ENCODE measurements at regions not wholly inside any gene's neighbourhood (a gene's known extent, or its start where the extent isn't known, plus 50 kb on each side); places are given as distances from the start of the nearest gene placed in this dataset.

- no peak for TF ChIP-seq CTCF (IDR thresholded peaks at IDR 0.05)
- TF ChIP-seq POLR2A (IDR thresholded peaks at IDR 0.05), result no peak
Observed at GRCh38 chr6:78300885-78301284, 566.5 kb upstream of the IRAK1BP1 start.

Data from thyroid gland (tissue), 4 donors.